ENCODE measurements at regions not wholly inside any gene's neighbourhood (a gene's known extent, or its start where the extent isn't known, plus 50 kb on each side); places are given as distances from the start of the nearest gene placed in this dataset.
"Not testable (repeated sequence)": the region's sequence is repeated elsewhere in the genome, so short reads cannot be mapped to it uniquely, and the experiment has no call there.

- DNase-seq (ENCODE audit: low read depth, low spot score): no peak
- POLR2A ChIA-PET: no interaction called here
- Histone ChIP-seq H3K27me3 (ENCODE audit: control insufficient read depth, insufficient read depth, low read length) (no peaks in the 10 kb centered on the region), H3K27ac (ENCODE audit: low read depth, low read length) (no peak overlapping the region), H3K4me3 (ENCODE audit: low read depth, low read length) (no peak overlapping the region), H3K9me3 (ENCODE audit: control insufficient read depth, insufficient read depth, low read length) (peaks cover 4% of the 10 kb centered on the region; the same call in 1 of the 2 replicates)
- no peak for TF ChIP-seq CTCF (IDR thresholded peaks at IDR 0.05; ENCODE audit: low read depth, low read length)
- CTCF ChIA-PET: no interaction called here
Measured at GRCh38 chr16:51255349-51255972, 104.4 kb upstream of the SALL1 start.

- DNase-seq (ENCODE audit: low read depth, low spot score); H3K27me3 ChIP-seq (ENCODE audit: control insufficient read depth, insufficient read depth, low read length); POLR2A ChIA-PET; CTCF ChIA-PET; H3K4me3 ChIP-seq (ENCODE audit: low read depth, low read length); H3K27ac ChIP-seq (ENCODE audit: low read depth, low read length); H3K9me3 ChIP-seq (ENCODE audit: control insufficient read depth, insufficient read depth, low read length): not testable (repeated sequence)
Measured at GRCh38 chr16:51254390-51254789, 103.3 kb upstream of the SALL1 start.

GRCh38 chr16:51248217-51248616, 97.1 kb upstream of the SALL1 start:
- CTCF ChIA-PET: no interaction called here
- no peak for DNase-seq (ENCODE audit: low read depth, low spot score)
- H3K27ac ChIP-seq (ENCODE audit: low read depth, low read length): no peak overlapping the region
- H3K9me3 ChIP-seq (ENCODE audit: control insufficient read depth, insufficient read depth, low read length): no peaks in the 10 kb centered on the region
- peaks cover 22% of the 10 kb centered on the region for H3K27me3 ChIP-seq (ENCODE audit: control insufficient read depth, insufficient read depth, low read length)
- no peak overlapping the region for H3K4me3 ChIP-seq (ENCODE audit: low read depth, low read length)
- POLR2A ChIA-PET: no interaction called here
- TF ChIP-seq CTCF (IDR thresholded peaks at IDR 0.05; ENCODE audit: low read depth, low read length): no peak

- TF ChIP-seq CTCF (IDR thresholded peaks at IDR 0.05; ENCODE audit: low read depth, low read length): no peak
- POLR2A ChIA-PET: no interaction called here
- peaks cover 29% of the 10 kb centered on the region for H3K27me3 ChIP-seq (ENCODE audit: control insufficient read depth, insufficient read depth, low read length)
- CTCF ChIA-PET: no interaction called here
- H3K9me3 ChIP-seq (ENCODE audit: control insufficient read depth, insufficient read depth, low read length): no peaks in the 10 kb centered on the region
- H3K4me3 ChIP-seq (ENCODE audit: low read depth, low read length): no peak overlapping the region
- H3K27ac ChIP-seq (ENCODE audit: low read depth, low read length): no peak overlapping the region
- DNase-seq (ENCODE audit: low read depth, low spot score): no peak
Measured at GRCh38 chr16:51245658-51245995, 94.6 kb upstream of the SALL1 start.

GRCh38 chr16:51244887-51245657, 94.0 kb upstream of the SALL1 start:
- ChIA-PET CTCF (no interaction called here), POLR2A (no interaction called here)
- no peak for TF ChIP-seq CTCF (IDR thresholded peaks at IDR 0.05; ENCODE audit: low read depth, low read length)
- Histone ChIP-seq H3K9me3 (ENCODE audit: control insufficient read depth, insufficient read depth, low read length) (no peaks in the 10 kb centered on the region), H3K4me3 (ENCODE audit: low read depth, low read length) (no peak overlapping the region), H3K27me3 (ENCODE audit: control insufficient read depth, insufficient read depth, low read length) (peaks cover 29% of the 10 kb centered on the region), H3K27ac (ENCODE audit: low read depth, low read length) (no peak overlapping the region)
- no peak for DNase-seq (ENCODE audit: low read depth, low spot score)
